Duodenal mucosa (tissue), 2 donors: ENCODE measurements at regions not wholly inside any gene's neighbourhood (a gene's known extent, or its start where the extent isn't known, plus 50 kb on each side); places are given as distances from the start of the nearest gene placed in this dataset.

Experiments
- H3K27ac ChIP-seq: one replicate; pipeline ENCODE4 v1.7.0; 2013; ENCODE audit warnings: low read depth, low read length
- H3K27me3 ChIP-seq, 2 donors: one replicate each; pipeline ENCODE4 v1.7.0; 2013; ENCODE audit warnings: low read length in 2 of 2, control low read depth in 1 of 2; ENCODE audit not compliant: insufficient read depth in 2 of 2, control insufficient read depth in 1 of 2
- H3K36me3 ChIP-seq, 2 donors: one replicate each; pipeline ENCODE4 v1.7.0; 2013; ENCODE audit warnings: low read length in 2 of 2, control low read depth in 1 of 2; ENCODE audit not compliant: insufficient read depth in 2 of 2, control insufficient read depth in 1 of 2
- H3K4me1 ChIP-seq, 2 donors: one replicate each; pipeline ENCODE4 v1.7.0; 2013; ENCODE audit warnings: low read length in 2 of 2, control low read depth in 1 of 2; ENCODE audit not compliant: insufficient read depth in 2 of 2, control insufficient read depth in 1 of 2
- H3K4me3 ChIP-seq, 2 donors: one replicate each; pipeline ENCODE4 v1.7.0; 2013; ENCODE audit warnings: low read length in 2 of 2, low read depth in 1 of 2
- H3K9ac ChIP-seq, 2 donors: one replicate each; pipeline ENCODE4 v1.7.0; 2013; ENCODE audit warnings: low read length in 2 of 2, low read depth in 1 of 2
- H3K9me3 ChIP-seq, 2 donors: one replicate each; pipeline ENCODE4 v1.7.0; 2013; ENCODE audit warnings: low read length in 2 of 2, control low read depth in 1 of 2; ENCODE audit not compliant: control insufficient read depth in 1 of 2

DNA sequence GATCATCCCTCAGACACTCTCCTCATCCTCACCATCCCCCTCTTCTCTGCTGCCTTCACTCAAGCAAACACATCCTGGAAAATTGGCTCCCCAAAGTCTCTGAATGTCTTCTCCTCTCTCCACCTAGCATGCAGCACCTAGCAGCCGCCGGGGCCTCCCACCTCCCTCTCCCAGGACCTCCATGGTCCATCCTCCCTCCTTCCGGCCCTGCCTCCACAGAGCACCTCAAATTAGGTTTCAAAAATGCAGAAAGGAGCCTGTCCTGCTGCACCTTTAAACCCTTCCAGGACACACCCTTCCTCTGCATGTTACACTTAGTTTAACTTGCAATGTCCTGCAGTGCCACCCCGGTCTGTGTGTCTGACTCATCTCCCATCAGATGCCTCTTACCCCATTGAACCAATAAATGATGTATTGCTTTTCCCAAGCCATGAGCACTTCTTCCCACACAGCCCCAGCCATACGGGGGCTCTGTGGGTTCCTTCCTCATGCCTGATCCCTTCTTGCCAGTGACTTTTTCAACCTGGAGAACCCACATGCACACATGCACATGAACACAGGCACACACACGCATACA, 582.5 kb upstream of the MGMT start:
- Histone ChIP-seq H3K27me3 (no peaks in the 10 kb centered on the region), H3K4me3 (no peak overlapping the region), H3K9ac (no peak overlapping the region), H3K9me3 (peaks cover 0 to 13% of the 10 kb centered on the region in 2 donors), H3K4me1 (no peaks in the 10 kb centered on the region), H3K27ac (no peak overlapping the region), H3K36me3 (no peaks in the 10 kb centered on the region)

- Histone ChIP-seq H3K36me3 (no peaks in the 10 kb centered on the region), H3K4me1 (no peaks in the 10 kb centered on the region)
These were observed 581.2 kb upstream of the MGMT start for GRCh38 chr10:128885573-128886555.

DNA sequence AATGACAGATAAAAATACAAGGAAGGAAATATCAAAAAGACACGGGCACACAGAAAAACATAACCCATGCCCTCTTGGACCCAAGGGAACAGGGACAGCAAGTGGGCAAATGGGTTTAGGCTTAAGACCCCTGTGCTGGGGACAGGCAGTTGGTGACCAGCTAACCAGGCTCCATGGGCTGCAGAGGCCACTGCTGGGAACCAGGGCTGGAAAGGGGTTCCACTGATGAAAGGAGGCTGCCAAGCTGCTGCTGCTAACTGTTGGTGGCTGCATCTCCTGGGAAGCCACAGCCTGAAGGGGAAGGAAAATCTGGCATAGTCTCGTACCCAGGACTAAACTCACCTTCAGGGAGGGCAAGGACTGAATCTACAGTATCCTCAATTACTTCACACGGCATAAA, 579.2 kb upstream of the MGMT start:
- H3K4me3 ChIP-seq, result no peak overlapping the region
- no peak overlapping the region for H3K27ac ChIP-seq
- H3K27me3 ChIP-seq, result no peaks in the 10 kb centered on the region
- peaks cover 0 to 13% of the 10 kb centered on the region in 2 donors for H3K9me3 ChIP-seq
- no peaks in the 10 kb centered on the region for H3K36me3 ChIP-seq
- no peak overlapping the region for H3K9ac ChIP-seq
- no peaks in the 10 kb centered on the region for H3K4me1 ChIP-seq

More at GRCh38 chr10:128885573-128886555, 581.2 kb upstream of the MGMT start:
- Histone ChIP-seq H3K9me3 (peaks cover 0 to 13% of the 10 kb centered on the region in 2 donors), H3K9ac (no peak overlapping the region), H3K27ac (no peak overlapping the region), H3K27me3 (no peaks in the 10 kb centered on the region), H3K4me3 (no peak overlapping the region)

DNA sequence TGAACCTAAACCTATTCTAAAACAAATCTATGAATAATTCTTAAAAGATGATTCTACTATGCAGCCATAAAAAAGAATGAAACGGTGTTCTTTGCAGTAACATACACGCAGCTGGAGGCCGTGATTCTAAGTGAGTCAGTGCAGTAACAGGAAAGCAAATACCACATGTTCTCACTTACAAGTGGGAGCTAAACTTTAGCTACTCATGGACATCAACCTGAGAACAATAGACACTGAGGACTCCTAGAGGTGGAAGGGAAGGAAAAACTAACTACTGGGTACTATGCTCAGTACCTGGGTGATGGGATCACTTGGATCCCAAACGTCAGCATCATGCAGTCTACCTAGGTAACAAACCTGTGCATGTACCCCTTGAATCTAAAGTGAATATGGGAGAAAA, 575.0 kb upstream of the MGMT start:
- Histone ChIP-seq H3K27me3 (no peaks in the 10 kb centered on the region), H3K9me3 (no peaks in the 10 kb centered on the region), H3K27ac (no peak overlapping the region), H3K4me3 (no peak overlapping the region), H3K9ac (no peak overlapping the region), H3K36me3 (no peaks in the 10 kb centered on the region), H3K4me1 (no peaks in the 10 kb centered on the region)

DNA sequence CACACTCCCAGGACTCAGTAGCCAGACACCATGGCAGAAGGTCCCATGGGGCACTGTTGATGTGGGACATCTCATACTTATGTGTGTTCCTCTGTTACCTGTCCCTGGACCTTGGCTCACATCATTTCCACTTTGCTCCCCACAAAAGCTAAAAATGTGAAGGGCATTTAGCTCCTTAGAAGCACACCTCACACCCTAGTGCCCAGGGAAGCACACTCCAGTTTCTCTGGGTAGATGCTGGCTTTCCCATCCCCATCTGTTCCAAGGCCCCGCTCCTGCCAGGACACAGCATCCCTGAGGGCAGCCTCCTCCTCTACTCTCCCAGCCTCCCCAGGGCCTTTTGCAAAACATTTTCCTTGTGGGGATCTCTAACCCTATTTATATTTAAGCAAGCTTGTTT, 572.4 kb upstream of the MGMT start:
- no peaks in the 10 kb centered on the region for H3K36me3 ChIP-seq
- no peak overlapping the region for H3K27ac ChIP-seq
- no peaks in the 10 kb centered on the region for H3K4me1 ChIP-seq
- H3K27me3 ChIP-seq, result peaks cover 0 to 4% of the 10 kb centered on the region in 2 donors
- no peaks in the 10 kb centered on the region for H3K9me3 ChIP-seq
- H3K9ac ChIP-seq, result no peak overlapping the region
- H3K4me3 ChIP-seq, result no peak overlapping the region

GRCh38 chr10:128895473-128895872, 571.6 kb upstream of the MGMT start:
- no peaks in the 10 kb centered on the region for H3K36me3 ChIP-seq
- no peaks in the 10 kb centered on the region for H3K4me1 ChIP-seq
- H3K9me3 ChIP-seq, result no peaks in the 10 kb centered on the region
- peaks cover under 1 to 4% of the 10 kb centered on the region in 2 donors for H3K27me3 ChIP-seq
- no peak overlapping the region for H3K27ac ChIP-seq
- no peak overlapping the region for H3K4me3 ChIP-seq
- H3K9ac ChIP-seq, result no peak overlapping the region

- peaks cover 4 to 7% of the 10 kb centered on the region in 2 donors for H3K27me3 ChIP-seq
- no peak overlapping the region for H3K4me3 ChIP-seq
- H3K4me1 ChIP-seq, result no peaks in the 10 kb centered on the region
- no peak overlapping the region for H3K27ac ChIP-seq
- H3K9ac ChIP-seq, result no peak overlapping the region
- H3K36me3 ChIP-seq, result no peaks in the 10 kb centered on the region
- H3K9me3 ChIP-seq, result no peaks in the 10 kb centered on the region
These were observed 570.8 kb upstream of the MGMT start for GRCh38 chr10:128896116-128896795.

GRCh38 chr10:128896963-128897362, 570.1 kb upstream of the MGMT start:
- Histone ChIP-seq H3K4me1 (no peaks in the 10 kb centered on the region), H3K9ac (no peak overlapping the region), H3K4me3 (no peak overlapping the region), H3K27me3 (peaks cover 4 to 7% of the 10 kb centered on the region in 2 donors), H3K36me3 (no peaks in the 10 kb centered on the region), H3K9me3 (no peaks in the 10 kb centered on the region), H3K27ac (no peak overlapping the region)

DNA sequence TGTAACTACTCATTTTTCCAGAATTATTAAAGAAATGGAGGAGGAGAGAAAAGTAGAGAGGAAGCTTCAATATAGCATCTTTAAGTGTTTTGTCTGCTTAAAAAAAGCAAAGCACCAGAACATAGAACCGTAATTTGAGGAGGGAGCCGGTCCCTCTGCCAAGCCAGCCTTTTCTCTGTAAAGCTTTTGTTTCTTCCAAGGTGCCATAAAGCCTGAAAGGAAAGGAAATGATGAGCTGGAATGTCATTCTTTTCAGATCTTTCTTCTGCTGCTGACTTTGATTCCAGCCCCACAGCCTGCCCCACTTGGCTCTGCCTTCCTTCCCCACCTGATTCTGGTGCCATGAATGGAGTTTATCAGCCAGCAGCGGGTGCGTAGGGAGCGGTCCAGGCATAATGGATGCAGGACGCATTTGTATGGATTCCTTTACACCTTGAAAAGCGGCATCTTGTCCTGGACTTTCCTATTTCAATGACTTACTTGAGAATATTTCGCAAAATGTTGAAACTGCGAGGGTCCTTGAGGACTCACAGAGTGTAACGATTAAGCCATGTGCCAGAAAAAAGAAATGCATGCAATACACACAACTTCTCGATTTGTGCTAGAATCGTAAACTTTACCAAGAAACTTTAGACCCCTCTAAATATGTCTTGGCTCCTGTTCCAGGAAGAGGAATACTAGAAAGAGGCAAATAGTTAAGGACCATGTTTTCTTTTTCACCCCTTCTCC, 569.5 kb upstream of the MGMT start:
- Histone ChIP-seq H3K4me1 (no peaks in the 10 kb centered on the region), H3K9me3 (no peaks in the 10 kb centered on the region), H3K27me3 (peaks cover 4 to 7% of the 10 kb centered on the region in 2 donors), H3K4me3 (no peak overlapping the region), H3K9ac (no peak overlapping the region), H3K27ac (no peak overlapping the region), H3K36me3 (no peaks in the 10 kb centered on the region)
